WI38 (cell line): ENCODE measurements at regions not wholly inside any gene's neighbourhood (a gene's known extent, or its start where the extent isn't known, plus 50 kb on each side); places are given as distances from the start of the nearest gene placed in this dataset.

Experiments
- H3K4me3 ChIP-seq: 2 replicates; pipeline ENCODE4 v1.5.1; 2011; ENCODE audit warnings: low read depth, mild to moderate bottlenecking, control low read depth, low read length
- TF ChIP-seq, protein P1 (sequence below): IDR thresholded peaks from 2 replicates; pipeline ENCODE4 v1.5.1; 2012; ENCODE audit warnings: low read depth, mild to moderate bottlenecking, control low read depth, low read length

DNA sequence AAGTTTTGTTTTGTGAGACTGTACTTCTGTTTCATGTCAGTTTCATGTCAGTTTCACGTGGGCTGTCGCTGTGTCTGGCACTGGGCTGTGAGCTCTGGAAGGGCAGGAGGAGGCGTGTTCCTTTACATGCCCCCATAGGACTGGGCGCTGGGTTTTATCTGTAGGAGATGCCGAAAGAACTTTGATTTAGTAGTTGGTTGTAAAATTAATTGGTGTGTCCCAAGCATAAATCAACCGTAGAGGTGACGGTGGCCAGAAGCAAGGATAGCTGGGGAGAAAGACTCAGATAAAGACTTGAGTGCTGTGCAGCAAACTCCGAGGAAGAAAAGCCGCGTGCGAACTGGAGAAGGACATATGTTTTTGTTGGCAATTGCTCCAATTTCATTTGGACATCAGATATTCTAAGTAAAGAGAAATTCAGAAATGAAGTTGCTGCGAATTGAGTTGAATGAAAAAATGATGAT is 182.5 kb downstream of the VRK1 start:
- TF ChIP-seq, protein P1, sequence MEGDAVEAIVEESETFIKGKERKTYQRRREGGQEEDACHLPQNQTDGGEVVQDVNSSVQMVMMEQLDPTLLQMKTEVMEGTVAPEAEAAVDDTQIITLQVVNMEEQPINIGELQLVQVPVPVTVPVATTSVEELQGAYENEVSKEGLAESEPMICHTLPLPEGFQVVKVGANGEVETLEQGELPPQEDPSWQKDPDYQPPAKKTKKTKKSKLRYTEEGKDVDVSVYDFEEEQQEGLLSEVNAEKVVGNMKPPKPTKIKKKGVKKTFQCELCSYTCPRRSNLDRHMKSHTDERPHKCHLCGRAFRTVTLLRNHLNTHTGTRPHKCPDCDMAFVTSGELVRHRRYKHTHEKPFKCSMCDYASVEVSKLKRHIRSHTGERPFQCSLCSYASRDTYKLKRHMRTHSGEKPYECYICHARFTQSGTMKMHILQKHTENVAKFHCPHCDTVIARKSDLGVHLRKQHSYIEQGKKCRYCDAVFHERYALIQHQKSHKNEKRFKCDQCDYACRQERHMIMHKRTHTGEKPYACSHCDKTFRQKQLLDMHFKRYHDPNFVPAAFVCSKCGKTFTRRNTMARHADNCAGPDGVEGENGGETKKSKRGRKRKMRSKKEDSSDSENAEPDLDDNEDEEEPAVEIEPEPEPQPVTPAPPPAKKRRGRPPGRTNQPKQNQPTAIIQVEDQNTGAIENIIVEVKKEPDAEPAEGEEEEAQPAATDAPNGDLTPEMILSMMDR: no peak
- no peak overlapping the region for H3K4me3 ChIP-seq

DNA sequence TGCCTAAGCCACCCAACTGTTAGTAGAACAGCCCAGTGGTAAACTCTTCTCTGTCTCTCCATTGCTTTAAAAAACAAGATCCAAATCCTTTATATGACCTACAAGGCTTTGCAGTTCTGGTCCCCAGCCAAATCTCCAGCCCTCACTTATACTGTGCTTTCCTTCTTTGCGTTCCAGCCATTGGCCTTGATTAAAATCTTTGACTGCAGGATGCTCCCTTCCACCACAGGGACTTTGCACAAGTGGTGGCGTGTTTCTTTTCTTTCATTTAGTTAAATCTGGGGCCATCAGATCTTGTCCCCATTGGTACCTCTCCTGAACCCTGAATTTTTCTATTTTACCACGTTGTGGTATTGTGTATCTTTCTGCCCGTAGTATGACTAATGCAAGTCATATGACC is 183.7 kb downstream of the VRK1 start:
- TF ChIP-seq, protein P1: no peak
- H3K4me3 ChIP-seq: no peak overlapping the region

DNA sequence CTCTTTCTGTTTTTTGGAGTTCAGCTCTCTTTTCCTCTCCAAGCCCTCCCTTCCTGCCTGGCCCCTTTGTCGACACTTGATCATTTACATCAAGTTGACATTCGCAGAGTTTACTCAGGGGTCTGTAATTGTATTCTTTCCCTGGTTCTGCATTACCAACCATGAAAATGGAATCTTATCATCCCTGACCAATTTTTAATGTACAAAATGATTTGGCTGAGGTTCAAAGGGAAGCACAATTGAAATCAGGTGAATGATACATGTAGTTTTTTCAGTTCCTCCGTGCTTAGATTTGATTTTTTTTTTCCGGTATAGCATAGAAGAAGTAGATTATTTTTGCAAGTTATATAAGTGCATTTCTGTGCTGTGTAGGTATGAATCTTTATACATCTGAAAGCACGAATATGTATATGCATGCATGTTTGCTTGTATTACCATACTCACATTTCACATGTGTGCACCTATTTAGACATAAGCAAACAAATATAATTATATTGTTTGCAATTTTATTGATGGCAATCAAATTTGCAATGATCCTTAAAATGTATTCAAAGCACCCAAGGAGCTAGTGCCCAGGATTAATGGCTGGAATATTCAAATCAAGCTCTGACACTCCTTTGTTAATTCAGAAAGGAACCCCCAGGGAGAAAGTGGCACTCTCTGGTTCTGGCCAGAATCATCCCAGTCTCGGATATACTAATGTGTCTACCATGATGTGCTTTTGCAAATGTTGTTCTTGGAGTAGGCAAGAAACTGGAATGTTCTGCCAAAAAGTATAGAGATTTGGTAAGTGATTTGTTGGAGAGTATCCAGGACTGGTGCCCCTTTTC is 189.3 kb downstream of the VRK1 start:
- H3K4me3 ChIP-seq: no peak overlapping the region
- TF ChIP-seq, protein P1: no peak

DNA sequence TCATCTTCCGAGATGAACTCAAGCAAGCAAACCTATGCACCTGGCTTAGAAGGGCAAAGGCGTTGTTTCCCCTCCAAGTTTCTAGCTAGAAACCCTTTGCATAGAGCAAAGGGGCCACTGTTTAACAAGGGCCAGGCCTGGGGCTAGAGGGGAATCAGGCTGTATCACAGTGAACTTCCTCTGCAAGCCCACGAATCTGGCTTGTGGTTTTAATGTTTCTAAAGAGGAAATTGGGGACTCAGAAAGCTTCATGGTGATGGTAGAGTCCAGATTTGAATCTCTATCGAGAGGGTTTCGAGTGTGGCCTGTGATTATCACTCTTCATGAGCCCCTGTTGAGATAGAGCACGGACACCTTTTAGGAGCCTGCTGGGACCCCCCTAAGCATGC is 189.9 kb downstream of the VRK1 start:
- TF ChIP-seq, protein P1: no peak
- H3K4me3 ChIP-seq: no peak overlapping the region

DNA sequence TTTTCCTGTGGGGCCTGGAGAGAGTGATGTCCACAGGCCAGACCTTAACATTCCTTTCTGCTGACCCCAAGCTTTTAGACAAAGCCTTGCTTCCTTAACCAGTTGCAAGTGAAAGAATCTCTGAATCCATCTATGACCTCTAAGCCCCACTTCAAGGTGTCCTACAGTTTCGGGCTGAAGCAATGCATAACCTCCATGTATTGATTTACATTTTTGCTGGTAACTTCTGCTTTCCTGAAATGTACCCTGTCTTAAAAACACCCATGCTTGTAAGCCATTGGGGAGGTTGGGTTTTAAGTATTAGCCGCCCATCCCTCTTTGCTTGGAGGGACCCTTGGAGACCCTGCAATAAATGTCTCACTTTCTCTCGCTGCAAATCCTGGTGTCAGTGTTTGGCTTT is 190.6 kb downstream of the VRK1 start:
- TF ChIP-seq, protein P1: no peak

DNA sequence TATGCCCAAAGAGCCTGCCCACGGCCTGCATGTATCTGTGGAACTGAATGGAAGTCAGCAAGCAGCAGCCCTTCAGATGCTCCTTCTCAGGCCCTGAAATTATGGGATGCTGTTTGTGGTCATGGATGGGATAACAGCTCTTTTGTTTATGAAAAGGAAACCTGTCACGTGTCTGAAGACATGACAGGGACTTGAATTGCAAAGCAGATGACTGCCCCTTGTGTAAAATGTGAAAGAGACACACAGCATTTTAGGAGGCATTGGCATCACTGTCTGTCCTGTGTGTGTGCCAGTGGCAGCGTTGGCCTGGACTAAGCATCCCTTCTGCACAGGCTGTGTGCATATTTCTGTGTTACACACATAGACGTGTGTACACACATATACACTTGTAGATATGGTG is 192.1 kb downstream of the VRK1 start:
- H3K4me3 ChIP-seq: no peak overlapping the region
- TF ChIP-seq, protein P1: no peak

More for the DNA sequence above, 190.6 kb downstream of the VRK1 start:
- no peak overlapping the region for H3K4me3 ChIP-seq

DNA sequence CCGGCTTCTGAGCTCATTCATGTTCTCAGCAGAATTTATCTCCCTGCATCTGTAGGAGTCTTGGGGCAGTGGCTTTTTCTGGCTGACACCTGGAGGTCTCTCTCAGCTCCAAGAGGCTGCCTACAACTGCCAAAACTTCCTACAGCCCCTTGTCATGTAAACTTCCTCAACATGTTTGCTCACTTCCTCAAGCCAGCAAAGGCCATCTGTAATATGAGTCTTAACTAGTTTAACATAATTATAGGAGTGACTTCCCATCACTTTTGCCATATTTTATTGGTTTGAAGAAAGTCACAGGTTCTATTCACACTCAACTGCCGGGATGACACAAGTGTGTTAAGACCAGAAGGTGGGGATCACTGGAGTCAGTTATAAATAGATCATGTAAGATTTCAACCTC is 194.0 kb downstream of the VRK1 start:
- TF ChIP-seq, protein P1: no peak

More for the DNA sequence above, 194.0 kb downstream of the VRK1 start:
- no peak overlapping the region for H3K4me3 ChIP-seq
